A673 (cell line): ENCODE measurements at regions not wholly inside any gene's neighbourhood (a gene's known extent, or its start where the extent isn't known, plus 50 kb on each side); places are given as distances from the start of the nearest gene placed in this dataset.

Source experiments
- BruUV-seq: library from RNA; stranded (reverse); fragments of 400-500 nt; replicated peaks from 2 replicates; lab custom pipeline; 2021; lab: Mats Ljungman, UMichigan
- CTCF ChIA-PET: fragments of 300-600 bp; sonication (Branson Sonifier 250); formaldehyde crosslinking; loops from one replicate; lab custom pipeline; 2022; ENCODE audit warnings: antibody characterized with exemption; lab: Charles Lee
- POLR2A ChIA-PET: fragments of 300-600 bp; sonication (Branson Sonifier 250); formaldehyde crosslinking; loops from one replicate; lab custom pipeline; 2022; ENCODE audit warnings: antibody characterized with exemption; ENCODE audit not compliant: low non-redundant PET; lab: Charles Lee
- DNase-seq: peaks from one replicate; pipeline ENCODE4 v3.0.0-alpha.2; 2015; ENCODE audit warnings: low spot score
- H3K27ac ChIP-seq: fragments of 200-600 bp; sonication (generic); 2 replicates; pipeline ENCODE4 v1.5.1; 2016; ENCODE audit warnings: mixed run types, low read depth, mild to moderate bottlenecking, mixed read lengths, antibody characterized with exemption, low read length; ENCODE audit not compliant: poor library complexity, severe bottlenecking
- H3K27me3 ChIP-seq: fragments of 200-600 bp; sonication (generic); replicated peaks from 2 replicates; pipeline ENCODE4 v1.6.1; 2017; ENCODE audit warnings: mixed run types, low read depth, mild to moderate bottlenecking, mixed read lengths, antibody characterized with exemption, low read length; ENCODE audit not compliant: insufficient read depth, poor library complexity
- H3K36me3 ChIP-seq: fragments of 200-600 bp; sonication (generic); 2 replicates; pipeline ENCODE4 v1.6.1; 2016; ENCODE audit warnings: mixed run types, mild to moderate bottlenecking, mixed read lengths, antibody characterized with exemption, low read length; ENCODE audit not compliant: insufficient read depth, poor library complexity, severe bottlenecking
- H3K4me1 ChIP-seq: fragments of 200-600 bp; sonication (generic); 2 replicates; pipeline ENCODE4 v1.6.1; 2017; ENCODE audit warnings: mixed run types, mild to moderate bottlenecking, mixed read lengths, antibody characterized with exemption, low read length; ENCODE audit not compliant: insufficient read depth, poor library complexity, severe bottlenecking
- H3K4me3 ChIP-seq: fragments of 200-600 bp; sonication (generic); 2 replicates; pipeline ENCODE4 v1.5.1; 2016; ENCODE audit warnings: low read depth, mixed run types, mild to moderate bottlenecking, mixed read lengths, low read length; ENCODE audit not compliant: poor library complexity, severe bottlenecking
- H3K9me3 ChIP-seq: fragments of 200-600 bp; sonication (generic); 2 replicates; pipeline ENCODE4 v1.6.1; 2016; ENCODE audit warnings: mixed run types, low read depth, mild to moderate bottlenecking, mixed read lengths, antibody characterized with exemption, low read length; ENCODE audit not compliant: poor library complexity, severe bottlenecking
- CTCF ChIP-seq: fragments of 300-800, 200-600 bp; sonication (generic); conservative IDR thresholded peaks from 2 replicates; pipeline ENCODE4 v1.5.1; 2017; ENCODE audit warnings: low read depth, mild to moderate bottlenecking, antibody characterized with exemption, low read length, moderate library complexity, mixed read lengths
- EZH2 ChIP-seq: fragments of 200-600 bp; sonication (generic); IDR thresholded peaks from 2 replicates; pipeline ENCODE4 v1.6.1; 2017; ENCODE audit warnings: borderline replicate concordance, low read depth, mild to moderate bottlenecking, mixed read lengths, antibody characterized with exemption, low read length; ENCODE audit not compliant: poor library complexity, severe bottlenecking
- intact Hi-C: fragments of 100-400 bp; cut with micrococcal nuclease; formaldehyde crosslinking; loops from one replicate; pipeline ENCODE4 v1.10.0; 2022; ENCODE audit not compliant: unreplicated experiment

- H3K4me3 ChIP-seq: no peak overlapping the region
- DNase-seq: no peak
- ChIA-PET CTCF (no interaction called here), POLR2A (no interaction called here)
- no peak for TF ChIP-seq EZH2
- no peak for TF ChIP-seq CTCF
- intact Hi-C loops: no loop called here
- H3K4me1 ChIP-seq: no peaks in the 10 kb centered on the region
- no TSS peak for BruUV-seq
- no peak overlapping the region for H3K27ac ChIP-seq
- H3K36me3 ChIP-seq: no peaks in the 10 kb centered on the region
- no peaks in the 10 kb centered on the region for H3K27me3 ChIP-seq
- H3K9me3 ChIP-seq: no peaks in the 10 kb centered on the region
Measured at GRCh38 chr20:22288156-22288555, 296.2 kb downstream of the FOXA2 start.

- H3K4me1 ChIP-seq: no peaks in the 10 kb centered on the region
- peaks cover 7% of the 10 kb centered on the region for H3K27me3 ChIP-seq
- DNase-seq: no peak
- H3K9me3 ChIP-seq: no peaks in the 10 kb centered on the region
- POLR2A ChIA-PET: no interaction called here
- H3K36me3 ChIP-seq: no peaks in the 10 kb centered on the region
- no peak overlapping the region for H3K27ac ChIP-seq
- CTCF ChIA-PET: no interaction called here
- intact Hi-C loops: no loop called here
- TF ChIP-seq CTCF (no peak), EZH2 (no peak)
- H3K4me3 ChIP-seq: no peak overlapping the region
- no TSS peak for BruUV-seq
Measured at GRCh38 chr20:22285555-22285954, 298.8 kb downstream of the FOXA2 start.

- no peak overlapping the region for H3K4me3 ChIP-seq
- ChIA-PET CTCF (no interaction called here), POLR2A (no interaction called here)
- peaks cover 7% of the 10 kb centered on the region for H3K27me3 ChIP-seq
- intact Hi-C loops: no loop called here
- TF ChIP-seq CTCF (no peak), EZH2 (no peak)
- H3K36me3 ChIP-seq: no peaks in the 10 kb centered on the region
- no peak overlapping the region for H3K27ac ChIP-seq
- DNase-seq: no peak
- BruUV-seq: no TSS peak
- no peaks in the 10 kb centered on the region for H3K4me1 ChIP-seq
- no peaks in the 10 kb centered on the region for H3K9me3 ChIP-seq
Measured at GRCh38 chr20:22282696-22283095, 301.7 kb downstream of the FOXA2 start.
